CD4-positive, alpha-beta T cell treated with Interleukin-4 for 4 hours (primary cell): ENCODE measurements at regions not wholly inside any gene's neighbourhood (a gene's known extent, or its start where the extent isn't known, plus 50 kb on each side); places are given as distances from the start of the nearest gene placed in this dataset.

Experiments used
- DNase-seq: peaks from one replicate; pipeline ENCODE4 v3.0.0-alpha.2; 2020

GRCh38 chr10:113219446-113219845 is 269.4 kb downstream of the TCF7L2 start:
- no peak for DNase-seq

DNA sequence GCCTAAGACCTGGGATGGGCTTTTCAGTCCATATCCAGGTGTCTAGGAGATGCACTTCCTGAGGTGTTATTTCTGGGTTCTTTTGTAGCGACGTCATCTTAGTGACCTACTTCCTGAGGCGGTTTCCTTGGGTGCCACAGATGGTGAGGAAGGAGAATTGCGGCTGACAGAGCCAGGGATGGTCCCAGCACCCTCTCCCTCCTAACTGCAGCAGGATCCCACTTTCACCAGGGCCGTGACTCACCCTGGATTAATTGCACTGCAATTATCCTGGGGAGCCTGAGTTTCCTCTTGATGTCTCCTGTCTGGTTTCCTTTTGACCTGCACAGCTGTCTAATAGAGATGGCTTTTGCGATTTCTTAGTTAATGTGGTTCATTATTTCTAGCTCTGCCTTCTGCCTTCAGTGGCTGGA is 271.7 kb downstream of the TCF7L2 start:
- DNase-seq, result no peak

DNA sequence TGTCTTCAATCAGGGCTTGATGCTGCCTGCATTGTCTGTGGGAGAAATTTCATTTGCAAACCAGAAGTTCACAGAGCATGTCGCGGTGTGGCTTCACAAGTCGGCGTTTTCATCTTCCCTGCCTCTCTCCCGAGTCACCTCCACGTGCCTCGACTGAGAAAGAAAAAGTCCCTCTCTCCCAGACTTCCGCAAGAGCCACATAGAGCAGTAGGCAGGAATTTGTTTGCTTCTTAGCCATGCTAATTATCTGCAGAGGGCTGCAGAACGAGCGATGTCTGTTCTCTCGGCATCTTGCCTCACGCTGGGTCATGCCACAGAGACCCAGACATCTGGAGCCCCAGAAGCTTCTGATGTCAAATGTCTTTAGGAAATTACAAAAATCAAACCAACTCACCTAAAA is 272.2 kb downstream of the TCF7L2 start:
- no peak for DNase-seq

DNA sequence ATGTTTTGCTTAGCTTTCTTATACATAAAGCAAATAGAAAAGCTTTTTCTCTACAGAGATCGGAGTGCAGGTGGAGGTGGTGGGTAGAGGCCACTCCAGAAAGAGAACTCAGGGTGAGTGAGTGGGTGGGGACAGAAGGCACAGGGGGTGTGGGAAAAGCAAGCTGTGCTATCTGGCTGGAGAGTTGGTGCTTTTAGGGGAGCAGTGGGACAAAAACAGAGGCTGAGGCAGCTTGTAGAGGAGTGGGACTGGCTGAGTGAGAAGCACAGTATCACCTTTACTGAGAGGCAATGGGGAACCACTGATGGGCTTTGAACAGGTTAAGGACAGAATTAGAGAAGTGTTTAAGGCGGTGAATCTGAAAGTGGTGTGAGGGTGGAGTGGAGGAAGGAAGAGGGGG is 275.3 kb downstream of the TCF7L2 start:
- no peak for DNase-seq

GRCh38 chr10:113225903-113226302 is 275.9 kb downstream of the TCF7L2 start:
- DNase-seq, result no peak

DNA sequence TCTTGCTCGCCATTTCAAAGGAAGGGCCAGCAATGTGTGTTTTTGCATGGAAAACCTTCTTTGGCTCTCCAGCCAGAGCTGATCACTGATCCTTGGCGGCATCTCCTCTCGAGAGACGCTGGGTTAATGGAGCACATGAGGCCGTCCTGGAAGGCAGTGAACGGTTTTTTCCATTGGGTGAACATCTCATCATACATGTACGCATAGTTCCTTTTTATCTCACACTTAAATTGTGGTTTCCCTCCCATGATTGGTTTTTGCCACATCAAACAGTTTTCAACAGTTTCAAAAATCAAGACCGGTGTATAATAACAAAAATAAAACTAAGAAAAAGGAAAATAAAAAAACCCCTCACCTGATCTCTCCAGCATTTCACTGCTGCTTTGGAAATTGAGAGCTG is 276.4 kb downstream of the TCF7L2 start:
- DNase-seq, result no peak

- DNase-seq, result no peak
Observed at GRCh38 chr10:113226831-113227445, 276.9 kb downstream of the TCF7L2 start.

GRCh38 chr10:113228530-113228929 is 278.5 kb downstream of the TCF7L2 start:
- no peak for DNase-seq

DNA sequence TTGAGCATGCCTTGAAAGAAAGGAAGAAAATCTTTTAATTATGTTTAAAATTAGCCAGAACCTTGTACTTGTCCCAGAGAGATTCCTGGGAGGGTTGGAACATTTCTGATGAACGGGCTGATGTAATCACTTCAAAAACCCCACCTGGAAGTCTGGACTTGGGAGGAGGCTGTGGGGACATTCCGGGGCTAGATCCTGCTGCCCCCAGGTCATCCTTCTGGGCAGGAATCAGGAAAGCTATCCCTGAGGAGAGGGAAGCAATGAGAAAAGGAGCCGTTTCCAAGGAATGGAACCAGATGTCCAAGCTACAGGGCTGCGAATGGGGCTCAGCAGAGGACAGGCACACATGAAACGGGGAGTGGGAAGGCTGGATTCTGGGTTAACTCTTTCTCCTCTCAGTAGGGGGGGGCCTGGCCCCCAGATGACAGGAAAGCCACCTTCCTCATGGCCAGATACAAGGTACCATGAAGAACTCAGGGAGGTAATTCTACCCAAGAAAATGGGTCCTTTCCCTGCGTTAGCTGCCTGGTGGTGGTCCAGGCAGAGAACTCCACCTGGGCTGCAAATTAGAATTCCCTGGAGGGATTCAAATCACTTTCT is 280.1 kb downstream of the TCF7L2 start:
- no peak for DNase-seq

- no peak for DNase-seq
Observed at GRCh38 chr10:113232928-113233511, 283.0 kb downstream of the TCF7L2 start.

DNA sequence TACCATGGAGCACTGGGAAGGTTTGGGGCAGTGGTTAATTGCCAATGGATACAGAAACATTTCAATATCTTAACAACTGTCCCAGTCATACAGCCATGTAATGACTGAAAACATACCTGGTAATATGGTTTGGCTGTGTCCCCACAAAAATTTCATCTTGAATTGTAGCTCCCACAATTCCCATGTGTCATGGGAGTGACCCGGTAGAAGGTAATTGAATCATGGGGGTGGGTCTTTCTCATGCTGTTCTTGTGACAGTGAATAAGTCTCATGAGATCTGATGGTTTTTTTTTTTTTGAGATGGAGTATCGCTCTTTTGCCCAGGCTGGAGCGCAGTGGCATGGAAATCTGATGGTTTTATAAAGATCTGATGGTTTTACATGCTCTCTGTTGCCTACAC is 284.4 kb downstream of the TCF7L2 start:
- no peak for DNase-seq

GRCh38 chr10:113235508-113235907 is 285.5 kb downstream of the TCF7L2 start:
- DNase-seq, result no peak

DNA sequence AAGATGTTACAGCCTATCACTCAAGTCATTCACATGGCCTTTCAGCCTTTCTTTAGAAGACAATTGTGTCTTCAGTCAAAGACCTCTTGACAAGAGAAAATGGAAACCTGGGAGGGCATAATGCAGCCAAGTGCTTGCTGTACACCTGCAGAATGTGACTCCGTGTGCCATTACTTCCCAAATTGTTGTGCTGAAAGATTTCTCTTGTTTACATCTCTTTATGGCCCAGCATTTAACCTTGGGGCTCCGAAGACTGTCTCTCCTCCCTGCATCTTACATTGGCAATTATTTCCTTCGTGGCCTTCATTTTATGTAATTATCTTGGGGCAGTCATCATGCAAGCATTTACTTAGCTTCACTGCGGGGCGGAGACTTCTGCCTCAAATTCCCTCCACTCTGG is 287.0 kb downstream of the TCF7L2 start:
- DNase-seq, result no peak

DNA sequence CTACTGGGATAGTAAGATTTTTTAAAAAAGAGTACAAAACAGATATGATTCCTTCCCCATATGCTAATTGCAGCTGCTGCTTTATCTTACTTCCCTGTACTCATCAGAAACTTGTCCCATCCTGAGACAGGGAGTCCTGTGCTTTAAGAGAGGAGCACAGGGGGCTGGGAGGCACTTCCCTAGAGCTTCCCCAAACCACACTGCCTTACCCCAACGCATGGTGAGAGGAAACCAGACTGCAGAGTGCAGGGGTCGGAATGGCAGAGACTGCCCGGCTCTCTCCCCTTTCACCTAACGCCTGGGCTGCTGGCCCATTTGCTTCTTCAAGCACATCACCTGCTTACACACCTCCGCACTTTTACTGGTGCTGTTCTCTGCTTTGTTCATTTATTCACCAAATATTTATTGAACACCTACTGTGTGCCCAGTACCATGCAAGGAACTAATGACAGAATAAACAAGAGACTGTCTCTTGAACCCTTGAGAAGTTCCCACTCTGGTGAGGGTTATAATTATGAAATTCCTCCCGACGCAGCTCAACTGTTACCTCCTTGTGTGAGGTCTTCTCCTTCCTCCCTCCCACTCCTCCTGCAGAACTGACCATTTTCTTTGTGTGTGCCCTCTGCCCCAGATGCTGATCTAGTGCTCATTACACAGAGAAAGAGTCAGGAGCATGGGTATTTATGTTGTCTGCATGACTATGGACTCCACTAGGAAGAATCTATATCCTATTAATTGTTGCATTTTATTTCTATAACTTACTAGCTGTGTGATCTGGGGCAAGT is 289.7 kb downstream of the TCF7L2 start:
- DNase-seq, result no peak

DNA sequence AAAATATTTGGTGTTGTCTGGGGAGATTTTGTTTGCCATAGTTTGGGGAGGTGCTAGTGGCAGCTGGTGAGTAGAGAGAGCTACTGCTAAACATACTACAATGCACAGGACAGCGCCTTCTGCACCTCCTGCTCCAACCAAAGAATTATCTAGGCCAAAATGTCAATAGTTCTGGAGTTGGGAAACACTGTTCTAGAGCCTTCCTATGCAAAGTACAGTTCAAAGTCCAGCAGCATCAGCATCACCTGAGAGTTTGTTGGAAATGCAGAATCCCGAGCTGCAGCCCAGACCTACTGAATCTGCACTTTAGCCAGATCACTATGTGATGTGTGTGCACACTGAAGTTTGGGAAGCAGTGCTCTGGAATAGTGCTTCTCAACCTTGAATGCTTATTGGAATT is 290.7 kb downstream of the TCF7L2 start:
- DNase-seq, result no peak

- DNase-seq, result no peak
Observed at GRCh38 chr10:113241599-113242360, 291.7 kb downstream of the TCF7L2 start.

DNA sequence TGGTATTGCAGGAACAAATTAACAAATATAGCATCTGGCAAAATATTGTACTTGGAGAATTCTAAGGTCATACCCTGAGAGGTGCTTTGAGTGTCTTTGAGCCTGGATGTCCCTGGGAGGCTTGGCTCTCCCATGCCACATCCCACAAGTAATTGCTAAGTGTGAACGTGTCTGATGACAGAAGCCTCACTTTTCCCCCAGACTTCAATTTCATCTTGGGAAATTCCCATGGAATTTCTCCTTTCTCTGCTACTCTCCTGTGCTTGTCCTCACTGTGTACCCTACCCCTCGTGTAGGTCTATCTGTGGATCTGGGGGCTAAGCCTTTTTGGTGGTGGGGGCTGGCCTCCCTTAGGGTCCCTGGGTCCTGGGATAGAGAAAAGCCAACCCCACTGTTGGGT is 293.3 kb downstream of the TCF7L2 start:
- no peak for DNase-seq

GRCh38 chr10:113244750-113245149 is 294.7 kb downstream of the TCF7L2 start:
- no peak for DNase-seq

DNA sequence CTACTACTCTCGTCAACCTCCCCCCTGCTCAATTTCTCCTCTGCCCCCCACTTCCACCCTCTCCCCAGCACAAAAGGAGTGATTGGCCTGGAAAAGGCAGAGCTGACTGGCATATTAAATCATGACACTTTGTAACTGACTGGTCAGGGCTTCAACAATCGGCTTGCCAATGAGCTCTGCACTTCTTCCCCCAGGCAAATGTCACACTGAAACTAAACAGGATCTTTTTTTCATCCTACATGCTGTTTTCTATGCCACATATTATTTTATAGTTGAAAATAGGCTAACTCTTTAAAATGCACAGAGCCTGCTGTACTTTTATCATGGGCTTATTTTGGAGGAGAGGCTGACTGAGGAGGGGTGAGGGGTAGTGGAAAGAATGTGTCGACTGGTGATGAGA is 295.2 kb downstream of the TCF7L2 start:
- DNase-seq, result no peak

GRCh38 chr10:113247050-113247449 is 297.0 kb downstream of the TCF7L2 start:
- DNase-seq, result no peak

DNA sequence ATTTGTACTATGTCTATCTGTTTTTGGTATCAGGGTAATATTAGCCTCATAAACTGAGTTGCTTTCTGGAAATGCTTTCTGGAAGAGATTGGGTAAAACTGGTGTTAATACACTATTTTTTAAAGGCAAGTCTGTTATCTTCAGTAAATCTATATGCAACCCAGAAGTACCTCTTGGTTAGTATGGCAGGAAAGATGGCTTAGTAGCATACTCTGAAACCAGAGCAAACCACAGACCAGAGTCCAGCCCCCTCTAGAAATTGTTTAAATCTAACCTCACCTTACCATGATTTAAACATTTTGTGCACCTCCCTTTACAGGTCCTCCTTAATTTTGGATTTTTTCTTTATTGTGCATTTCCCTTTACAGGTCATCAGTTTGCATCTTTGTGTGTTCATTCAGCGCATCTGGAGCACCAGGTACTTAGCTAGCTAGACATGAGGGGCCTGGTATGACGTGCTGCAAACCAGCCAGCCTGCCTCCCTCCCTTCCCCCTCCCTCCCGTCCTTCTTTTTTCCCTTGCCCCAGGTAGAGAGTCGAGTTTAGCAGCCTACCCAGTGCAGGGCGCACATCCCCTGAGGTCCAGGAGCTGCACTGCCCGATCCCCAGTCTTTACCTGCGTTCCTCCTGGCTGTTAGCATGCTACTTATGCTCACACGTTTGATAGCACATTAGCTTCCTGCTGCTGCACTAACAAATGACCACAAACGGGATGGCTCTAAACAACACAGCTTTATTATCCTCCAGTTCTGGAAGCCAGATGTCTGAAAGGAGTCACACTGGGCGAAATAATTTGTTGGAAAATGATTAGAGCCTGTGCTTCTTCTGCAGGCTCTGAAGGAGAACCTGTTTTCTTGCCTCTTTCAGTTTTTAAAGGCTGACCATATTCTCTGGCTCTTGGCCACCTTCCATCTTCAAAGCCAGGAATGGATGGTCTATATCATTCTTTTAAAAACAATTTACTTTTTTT is 299.9 kb upstream of the HABP2 start:
- no peak for DNase-seq
